Neural cell (in vitro differentiated cells): ENCODE measurements at regions not wholly inside any gene's neighbourhood (a gene's known extent, or its start where the extent isn't known, plus 50 kb on each side); places are given as distances from the start of the nearest gene placed in this dataset.

Experiments
- CTCF ChIP-seq: fragments of 450-650 bp; IDR thresholded peaks from 2 replicates; pipeline ENCODE4 v1.5.1; 2014; ENCODE audit warnings: antibody characterized with exemption, mild to moderate bottlenecking, moderate library complexity; ENCODE audit not compliant: poor library complexity, severe bottlenecking
- RAD21 ChIP-seq: fragments of 450-650 bp; conservative IDR thresholded peaks from 2 replicates; pipeline ENCODE4 v1.6.1; 2014; ENCODE audit warnings: antibody characterized with exemption, mild to moderate bottlenecking, moderate library complexity
- REST ChIP-seq: IDR thresholded peaks from 2 replicates; pipeline ENCODE4 v1.6.1; 2012; ENCODE audit warnings: borderline replicate concordance
- SMC3 ChIP-seq: fragments of 450-650 bp; conservative IDR thresholded peaks from 2 replicates; pipeline ENCODE4 v1.6.1; 2014; ENCODE audit warnings: antibody characterized with exemption, mild to moderate bottlenecking, moderate library complexity; ENCODE audit not compliant: poor library complexity

GRCh38 chr7:50204581-50204980, 99.9 kb upstream of the IKZF1 start:
- TF ChIP-seq CTCF (no peak), RAD21 (no peak), SMC3 (no peak), REST (no peak)
